ENCODE measurements at regions not wholly inside any gene's neighbourhood (a gene's known extent, or its start where the extent isn't known, plus 50 kb on each side); places are given as distances from the start of the nearest gene placed in this dataset.
"Not testable (repeated sequence)": the region's sequence is repeated elsewhere in the genome, so short reads cannot be mapped to it uniquely, and the experiment has no call there.

DNA sequence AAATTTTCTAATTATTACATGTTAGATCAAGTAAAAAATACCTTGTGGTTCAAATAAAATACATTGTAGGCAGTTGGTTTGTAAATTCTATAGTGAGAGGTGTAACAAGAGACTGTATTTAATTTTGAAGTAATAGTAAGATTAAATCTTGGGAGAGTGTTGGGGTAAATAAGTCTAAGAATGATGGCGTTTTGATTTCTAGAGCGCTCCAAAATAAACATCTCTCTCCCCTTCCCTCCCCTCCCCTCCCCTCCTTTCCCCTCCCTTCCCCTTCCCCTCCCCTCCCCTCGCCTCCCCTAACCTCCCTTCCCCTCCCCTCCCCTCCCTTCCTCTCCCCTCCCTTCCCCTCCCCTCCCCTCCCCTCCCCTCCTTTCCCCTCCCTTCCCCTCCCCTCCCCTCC, 200.6 kb upstream of the EEF2KMT start:
- Histone ChIP-seq H3K9me3 (ENCODE audit: control insufficient read depth, insufficient read depth, low read length) (no peaks in the 10 kb centered on the region), H3K9ac (ENCODE audit: low read depth, low read length) (no peak overlapping the region), H3K36me3 (ENCODE audit: insufficient read depth, low read length) (no peaks in the 10 kb centered on the region), H3K4me1 (ENCODE audit: insufficient read depth, low read length) (no peaks in the 10 kb centered on the region)

DNA sequence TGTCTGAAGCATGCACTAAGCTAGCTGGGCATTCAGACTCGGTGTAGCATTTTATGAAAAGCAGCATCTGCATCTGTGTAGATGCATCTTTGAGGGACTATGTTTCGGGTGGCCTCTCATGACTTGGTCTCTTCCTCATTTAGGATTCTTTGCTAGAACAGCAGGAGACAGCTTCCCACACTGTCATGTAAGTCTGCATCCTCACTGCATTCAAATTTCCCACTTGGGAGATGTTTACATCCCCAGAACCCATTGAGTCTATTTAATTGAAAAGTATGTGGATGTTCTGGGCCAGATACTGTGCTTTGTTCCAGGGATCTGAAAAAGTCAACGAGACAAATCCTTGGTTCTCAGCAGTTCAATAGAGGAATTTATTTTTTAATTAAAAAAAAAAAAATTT, 198.6 kb upstream of the EEF2KMT start:
- H3K4me1 ChIP-seq (ENCODE audit: insufficient read depth, low read length) = no peaks in the 10 kb centered on the region
- H3K9me3 ChIP-seq (ENCODE audit: control insufficient read depth, insufficient read depth, low read length) = no peaks in the 10 kb centered on the region
- no peaks in the 10 kb centered on the region for H3K36me3 ChIP-seq (ENCODE audit: insufficient read depth, low read length)
- no peak overlapping the region for H3K9ac ChIP-seq (ENCODE audit: low read depth, low read length)

DNA sequence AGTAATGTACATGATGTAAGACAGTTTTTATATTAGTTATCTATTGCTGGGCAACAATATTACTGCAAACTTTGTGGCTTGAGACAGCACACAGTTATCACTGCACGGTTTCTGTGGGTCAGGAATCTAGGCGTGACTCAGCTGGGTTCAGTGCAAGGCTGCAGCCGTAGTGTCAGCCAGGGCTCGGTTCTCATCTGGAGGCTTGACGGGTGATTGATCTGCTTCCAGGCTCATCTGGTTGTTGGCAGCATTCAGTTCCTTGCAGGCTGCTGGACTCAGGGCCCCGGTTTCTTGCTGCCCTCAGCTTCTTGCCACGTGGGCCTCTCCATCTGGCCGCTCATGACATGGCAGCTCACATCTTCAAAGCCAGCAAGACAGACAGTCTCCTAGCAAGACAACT, 197.7 kb upstream of the EEF2KMT start:
- H3K36me3 ChIP-seq (ENCODE audit: insufficient read depth, low read length); H3K9ac ChIP-seq (ENCODE audit: low read depth, low read length); H3K4me1 ChIP-seq (ENCODE audit: insufficient read depth, low read length); H3K9me3 ChIP-seq (ENCODE audit: control insufficient read depth, insufficient read depth, low read length): not testable (repeated sequence)

DNA sequence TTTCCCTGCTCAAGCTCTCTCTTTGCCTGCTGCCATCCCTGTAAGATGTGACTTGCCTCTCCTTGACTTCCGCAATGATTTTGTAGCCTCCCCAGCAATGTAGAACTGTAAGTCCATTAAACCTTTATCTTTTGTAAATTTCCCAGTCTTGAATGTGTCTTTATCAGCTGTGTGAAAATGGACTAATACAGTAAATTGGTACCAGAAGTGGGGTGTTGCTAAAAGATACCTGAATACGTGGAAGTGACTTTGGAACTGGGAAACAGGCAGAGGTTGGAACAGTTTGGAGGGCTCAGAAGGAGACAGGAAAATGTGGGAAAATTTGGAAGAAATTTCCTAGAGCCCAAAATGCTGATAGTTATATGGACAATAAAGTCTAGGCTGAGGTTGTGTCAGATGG, 184.6 kb upstream of the EEF2KMT start:
- H3K36me3 ChIP-seq (ENCODE audit: insufficient read depth, low read length); H3K9ac ChIP-seq (ENCODE audit: low read depth, low read length); H3K9me3 ChIP-seq (ENCODE audit: control insufficient read depth, insufficient read depth, low read length); H3K4me1 ChIP-seq (ENCODE audit: insufficient read depth, low read length): not testable (repeated sequence)

DNA sequence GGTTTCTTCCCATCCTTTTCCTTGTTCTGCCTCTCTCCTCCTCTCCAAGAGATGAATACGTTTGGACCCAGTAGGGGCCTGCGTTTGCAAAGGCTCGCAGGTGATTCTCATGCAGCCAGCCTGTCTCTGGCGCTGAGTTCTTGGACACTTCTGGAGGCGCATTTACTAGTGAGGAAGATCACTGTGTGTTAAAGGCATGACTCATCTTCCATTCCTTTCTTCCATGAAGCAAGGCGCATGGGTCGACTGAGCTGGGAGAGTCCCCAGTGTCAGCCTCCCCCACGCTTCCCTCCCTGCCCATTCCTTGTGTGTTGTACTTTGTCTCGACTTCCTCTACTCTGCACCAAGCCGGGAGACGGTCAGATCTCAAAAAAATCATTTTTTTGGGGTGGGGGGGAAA, 159.9 kb upstream of the EEF2KMT start:
- no peaks in the 10 kb centered on the region for H3K36me3 ChIP-seq (ENCODE audit: insufficient read depth, low read length)
- H3K4me1 ChIP-seq (ENCODE audit: insufficient read depth, low read length) = 0 out of 2 replicates have a peak, but pooled peaks cover 5% of the 10 kb centered on the region
- H3K9me3 ChIP-seq (ENCODE audit: control insufficient read depth, insufficient read depth, low read length) = no peaks in the 10 kb centered on the region
- no peak overlapping the region for H3K9ac ChIP-seq (ENCODE audit: low read depth, low read length)

DNA sequence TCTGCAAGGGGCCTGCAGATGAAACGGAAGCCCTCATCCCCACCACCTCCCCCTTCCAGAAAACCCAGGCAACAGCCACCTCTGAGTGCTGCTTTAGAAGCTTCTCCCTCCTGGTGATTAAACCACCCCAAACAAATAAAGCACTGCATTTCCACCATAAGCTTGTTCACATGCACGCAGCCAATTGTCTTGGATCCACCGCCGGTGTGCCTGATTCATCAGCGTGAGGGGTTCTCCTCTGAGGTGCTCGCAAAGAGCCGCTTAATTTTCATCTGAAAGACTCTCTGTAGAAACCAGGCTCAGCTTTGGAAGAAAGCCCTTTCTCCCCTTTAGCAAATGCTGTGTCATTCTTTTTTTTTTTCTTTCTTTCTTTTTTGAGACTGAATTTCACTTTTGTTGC, 155.2 kb upstream of the EEF2KMT start:
- no peaks in the 10 kb centered on the region for H3K9me3 ChIP-seq (ENCODE audit: control insufficient read depth, insufficient read depth, low read length)
- no peak overlapping the region for H3K9ac ChIP-seq (ENCODE audit: low read depth, low read length)
- peaks cover 14% of the 10 kb centered on the region for H3K4me1 ChIP-seq (ENCODE audit: insufficient read depth, low read length)
- H3K36me3 ChIP-seq (ENCODE audit: insufficient read depth, low read length) = no peaks in the 10 kb centered on the region

DNA sequence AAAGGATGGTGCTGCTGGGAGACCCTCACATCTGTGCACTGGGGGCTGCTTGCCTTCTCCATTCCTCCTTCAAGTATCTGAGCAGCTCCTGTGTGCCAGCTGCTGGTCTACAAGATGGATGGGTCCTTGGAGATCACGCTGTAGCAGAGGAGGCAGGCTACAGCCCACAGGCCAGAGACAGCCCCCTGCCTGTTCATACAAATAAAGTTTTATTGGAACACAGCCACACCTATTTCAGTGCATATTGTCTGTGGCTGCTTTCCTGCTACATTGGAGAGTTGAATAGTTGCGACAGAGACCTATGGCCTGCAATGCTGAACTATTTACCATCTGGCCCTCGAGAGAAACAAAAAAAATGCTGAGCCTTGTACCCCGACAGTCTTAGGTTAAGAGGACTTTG, 149.8 kb upstream of the EEF2KMT start:
- not testable (repeated sequence) for H3K9ac ChIP-seq (ENCODE audit: low read depth, low read length); H3K36me3 ChIP-seq (ENCODE audit: insufficient read depth, low read length); H3K4me1 ChIP-seq (ENCODE audit: insufficient read depth, low read length); H3K9me3 ChIP-seq (ENCODE audit: control insufficient read depth, insufficient read depth, low read length)

DNA sequence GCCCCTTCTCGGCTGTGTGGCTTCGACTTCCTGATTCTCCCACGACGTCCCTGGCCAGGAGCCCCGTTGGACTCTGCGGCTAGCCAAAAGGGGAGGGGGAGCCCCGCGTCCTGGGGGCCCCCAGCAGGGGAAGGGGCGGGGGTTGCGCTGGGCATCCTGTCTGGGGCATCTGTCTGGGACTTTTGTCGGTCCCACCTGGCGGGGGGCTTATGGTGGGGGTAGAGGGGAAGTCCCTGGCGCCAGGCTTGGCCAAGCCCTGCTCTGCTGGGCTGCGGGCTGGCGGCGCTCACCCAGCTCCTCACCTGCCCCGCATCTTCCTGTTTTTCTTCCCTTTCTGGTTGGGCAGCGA, 142.7 kb upstream of the EEF2KMT start:
- not testable (repeated sequence) for H3K4me1 ChIP-seq (ENCODE audit: insufficient read depth, low read length); H3K36me3 ChIP-seq (ENCODE audit: insufficient read depth, low read length); H3K9me3 ChIP-seq (ENCODE audit: control insufficient read depth, insufficient read depth, low read length)
- peak overlapping the region; percentile 20; the same call in 1 of the 2 replicates for H3K9ac ChIP-seq (ENCODE audit: low read depth, low read length)

DNA sequence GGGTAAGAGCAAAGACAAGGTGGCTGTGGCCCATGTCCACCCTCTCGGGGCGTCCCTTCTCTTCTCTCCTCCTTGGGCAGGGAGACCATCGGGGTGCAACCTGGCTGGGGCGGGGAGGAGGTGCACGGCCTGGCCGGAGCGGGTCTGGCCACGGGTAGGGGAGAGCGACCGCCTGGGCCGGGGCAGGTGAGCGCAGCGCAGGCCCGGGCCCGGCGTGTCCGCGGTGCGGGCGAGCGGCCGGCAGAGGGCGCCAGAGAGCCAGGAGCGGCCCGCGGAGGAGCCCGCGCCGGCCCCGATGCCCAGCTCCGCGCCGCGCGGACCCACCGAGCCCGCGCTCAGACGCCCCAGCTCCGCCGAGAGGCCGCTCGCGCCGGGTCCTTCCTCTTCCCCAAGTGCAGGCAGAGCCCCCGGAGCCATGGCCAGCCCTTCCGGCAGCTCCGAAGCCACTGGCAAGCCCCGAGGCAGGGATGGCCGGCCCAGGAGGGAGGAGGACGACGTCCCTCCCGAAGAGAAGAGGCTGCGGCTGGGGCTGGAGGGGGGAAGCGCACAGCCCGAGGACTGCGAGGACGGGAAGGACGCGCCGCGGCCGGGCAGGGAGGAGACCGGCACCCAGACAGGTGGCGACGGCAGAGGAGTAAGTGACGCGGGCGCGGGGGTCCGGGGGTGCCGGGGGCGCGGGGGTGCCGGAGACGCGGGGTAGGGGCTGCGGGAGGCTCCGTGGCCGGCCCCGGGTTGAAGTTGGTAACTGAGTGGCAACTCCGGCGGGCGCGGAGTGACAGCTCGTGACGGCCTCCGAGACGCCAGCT, 142.1 kb upstream of the EEF2KMT start:
- H3K9ac ChIP-seq (ENCODE audit: low read depth, low read length); H3K4me1 ChIP-seq (ENCODE audit: insufficient read depth, low read length); H3K36me3 ChIP-seq (ENCODE audit: insufficient read depth, low read length); H3K9me3 ChIP-seq (ENCODE audit: control insufficient read depth, insufficient read depth, low read length): not testable (repeated sequence)

DNA sequence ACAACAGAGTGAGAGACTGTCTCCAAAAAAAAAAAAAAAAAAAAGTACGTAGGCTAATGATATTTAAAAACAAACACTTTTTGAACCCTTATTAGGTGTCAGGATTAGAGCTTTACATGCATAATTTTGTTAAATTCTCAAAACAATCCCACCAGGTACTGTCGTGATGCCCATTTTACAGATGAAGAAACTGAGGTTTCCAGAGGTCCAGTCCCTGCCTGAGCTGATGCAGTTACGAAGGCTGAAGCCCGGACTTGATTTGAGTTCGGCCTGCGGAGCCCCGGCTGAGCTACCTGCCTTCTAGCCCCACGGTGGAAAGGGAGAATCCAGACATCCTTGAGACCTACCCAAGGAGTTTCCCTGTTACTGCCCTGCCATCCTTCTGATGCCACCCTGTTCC, 137.5 kb upstream of the EEF2KMT start:
- Histone ChIP-seq H3K4me1 (ENCODE audit: insufficient read depth, low read length) (no peaks in the 10 kb centered on the region), H3K36me3 (ENCODE audit: insufficient read depth, low read length) (no peaks in the 10 kb centered on the region), H3K9ac (ENCODE audit: low read depth, low read length) (no peak overlapping the region), H3K9me3 (ENCODE audit: control insufficient read depth, insufficient read depth, low read length) (no peaks in the 10 kb centered on the region)

DNA sequence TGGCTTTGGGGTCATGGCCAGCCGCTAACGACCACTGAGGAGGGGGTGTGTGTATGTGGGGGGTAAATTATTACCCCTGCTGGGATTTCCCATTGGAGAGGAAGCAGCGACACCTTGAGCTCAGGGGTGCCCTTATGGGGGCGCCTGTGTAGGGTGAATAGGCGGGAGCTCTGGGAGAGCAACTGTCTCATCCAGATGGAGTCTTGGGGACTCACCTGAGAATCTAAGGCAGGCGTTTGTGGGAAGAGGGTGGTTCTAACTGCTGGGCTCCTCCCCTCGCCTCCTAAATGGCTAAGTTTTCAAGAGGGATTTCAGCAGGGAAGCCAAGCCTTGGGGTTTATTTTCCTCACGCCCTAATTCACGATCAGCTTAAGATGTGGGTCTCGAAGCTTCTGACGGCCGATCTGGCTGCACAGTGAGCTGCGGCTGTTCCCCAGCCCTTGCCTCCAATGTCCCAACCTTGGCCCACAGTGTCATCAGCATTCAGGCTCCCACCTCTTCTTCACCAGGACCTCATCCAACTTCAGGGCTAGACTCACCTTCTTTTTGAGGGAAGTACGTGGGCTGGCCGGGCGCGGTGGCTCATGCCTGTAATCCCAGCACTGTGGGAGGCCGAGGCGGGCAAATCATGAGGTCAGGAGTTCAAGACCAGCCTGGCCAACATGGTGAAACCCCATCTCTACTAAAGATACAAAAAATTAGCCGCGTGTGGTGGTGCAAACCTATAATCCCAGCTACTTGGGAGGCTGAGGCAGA, 136.9 kb upstream of the EEF2KMT start:
- no peaks in the 10 kb centered on the region for H3K4me1 ChIP-seq (ENCODE audit: insufficient read depth, low read length)
- no peaks in the 10 kb centered on the region for H3K36me3 ChIP-seq (ENCODE audit: insufficient read depth, low read length)
- H3K9me3 ChIP-seq (ENCODE audit: control insufficient read depth, insufficient read depth, low read length) = no peaks in the 10 kb centered on the region
- no peak overlapping the region for H3K9ac ChIP-seq (ENCODE audit: low read depth, low read length)

DNA sequence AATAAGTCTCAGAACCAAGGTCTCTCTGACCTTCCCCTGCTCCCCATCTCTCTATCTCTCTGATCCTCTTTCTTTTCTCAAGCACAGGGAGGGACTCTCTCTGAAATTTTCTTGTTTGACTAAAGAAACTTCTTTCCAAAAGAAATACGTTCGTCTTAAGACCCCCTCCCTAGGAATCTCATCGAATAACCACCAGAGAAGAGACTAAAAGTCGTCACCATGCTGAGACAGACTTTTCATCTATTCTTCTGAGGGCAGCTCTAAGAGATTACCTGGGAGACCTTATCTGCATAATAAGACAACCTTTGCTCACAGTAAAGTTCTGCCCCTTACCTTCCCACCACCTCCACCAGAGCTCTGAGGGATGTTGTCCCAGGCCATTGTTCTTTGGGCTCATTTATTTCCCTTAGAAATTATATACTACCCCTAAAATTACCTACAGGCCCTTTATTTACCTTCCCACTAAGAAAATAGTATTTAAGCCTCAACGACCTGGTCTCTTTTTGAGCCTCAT, 133.7 kb upstream of the EEF2KMT start:
- Histone ChIP-seq H3K9ac (ENCODE audit: low read depth, low read length) (no peak overlapping the region), H3K9me3 (ENCODE audit: control insufficient read depth, insufficient read depth, low read length) (no peaks in the 10 kb centered on the region), H3K36me3 (ENCODE audit: insufficient read depth, low read length) (no peaks in the 10 kb centered on the region), H3K4me1 (ENCODE audit: insufficient read depth, low read length) (0 out of 2 replicates have a peak, but pooled peaks cover under 1% of the 10 kb centered on the region)

DNA sequence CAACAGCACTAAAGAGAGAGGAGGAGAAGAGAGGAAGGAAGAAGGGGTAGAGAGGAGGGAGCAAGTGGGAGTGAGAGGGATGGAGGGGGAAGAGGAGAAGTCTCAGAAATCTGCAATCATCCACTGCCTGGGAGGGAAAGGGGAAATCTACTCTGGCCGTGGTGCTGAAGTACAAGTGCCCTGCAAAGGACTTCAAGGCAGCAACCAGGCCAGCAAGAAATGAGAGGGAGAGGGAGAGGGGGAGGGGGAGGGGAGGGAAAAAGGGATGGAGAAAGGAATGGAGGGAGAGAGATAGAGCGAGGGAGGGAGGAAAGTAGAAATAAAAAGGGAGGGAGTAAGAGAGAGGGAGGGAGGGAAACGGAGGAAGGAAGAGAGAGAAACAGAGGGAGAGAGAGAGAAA, 130.8 kb upstream of the EEF2KMT start:
- Histone ChIP-seq H3K9ac (ENCODE audit: low read depth, low read length) (no peak overlapping the region), H3K4me1 (ENCODE audit: insufficient read depth, low read length) (0 out of 2 replicates have a peak, but pooled peaks cover 4% of the 10 kb centered on the region), H3K9me3 (ENCODE audit: control insufficient read depth, insufficient read depth, low read length) (no peaks in the 10 kb centered on the region), H3K36me3 (ENCODE audit: insufficient read depth, low read length) (no peaks in the 10 kb centered on the region)

DNA sequence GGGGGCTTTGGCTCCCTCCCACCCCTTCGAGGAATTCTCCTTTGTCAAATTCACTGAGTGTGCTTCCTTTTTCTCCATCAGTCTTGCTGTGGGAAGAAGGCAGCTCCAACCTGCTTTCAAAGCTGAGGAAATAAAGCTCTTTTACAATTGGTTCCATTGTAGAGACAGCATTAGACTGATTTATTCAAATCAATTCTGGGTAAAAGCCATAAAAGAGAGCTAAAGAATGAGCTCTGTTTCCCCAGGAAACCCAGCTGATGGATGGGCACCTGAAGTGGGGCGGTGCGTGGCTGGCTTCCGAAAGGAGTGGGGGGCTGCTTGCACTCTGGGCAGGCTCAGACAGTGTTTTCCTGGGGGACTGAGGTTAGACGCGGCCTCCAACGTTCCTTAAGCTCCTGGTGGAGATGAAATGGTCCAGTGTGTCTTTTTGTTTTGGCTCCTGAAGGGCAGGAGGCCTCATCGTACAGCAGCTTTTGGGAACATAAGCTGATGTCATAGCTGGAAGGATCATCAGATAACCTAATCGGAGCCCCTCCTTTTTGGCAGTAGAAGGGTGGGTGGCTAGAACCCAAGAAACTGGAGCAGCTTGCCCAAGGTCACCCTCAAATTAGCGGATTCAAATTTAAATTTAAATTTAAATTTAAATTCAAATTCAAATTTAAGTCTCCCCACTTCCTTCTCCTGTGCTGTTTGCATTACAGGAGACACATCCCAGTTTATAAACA, 128.5 kb upstream of the EEF2KMT start:
- Histone ChIP-seq H3K36me3 (ENCODE audit: insufficient read depth, low read length) (no peaks in the 10 kb centered on the region), H3K4me1 (ENCODE audit: insufficient read depth, low read length) (0 out of 2 replicates have a peak, but pooled peaks cover 4% of the 10 kb centered on the region)

More for the DNA sequence above, 128.5 kb upstream of the EEF2KMT start:
- Histone ChIP-seq H3K9ac (ENCODE audit: low read depth, low read length) (no peak overlapping the region), H3K9me3 (ENCODE audit: control insufficient read depth, insufficient read depth, low read length) (no peaks in the 10 kb centered on the region)
